HUES48 (cell line): ENCODE measurements at regions not wholly inside any gene's neighbourhood (a gene's known extent, or its start where the extent isn't known, plus 50 kb on each side); places are given as distances from the start of the nearest gene placed in this dataset.

Experiments used
- H3K27ac ChIP-seq: one replicate; pipeline ENCODE4 v1.7.0; 2013; ENCODE audit warnings: low read depth, low read length, inconsistent platforms
- H3K27me3 ChIP-seq: 2 replicates; pipeline ENCODE4 v1.6.1; 2013; ENCODE audit warnings: mild to moderate bottlenecking, low read length; ENCODE audit not compliant: control insufficient read depth, insufficient read depth
- H3K36me3 ChIP-seq: 2 replicates; pipeline ENCODE4 v1.6.1; 2013; ENCODE audit warnings: low read length; ENCODE audit not compliant: control insufficient read depth, insufficient read depth
- H3K4me1 ChIP-seq: 2 replicates; pipeline ENCODE4 v1.6.1; 2013; ENCODE audit warnings: mild to moderate bottlenecking, low read length; ENCODE audit not compliant: control insufficient read depth, insufficient read depth
- H3K4me3 ChIP-seq: 2 replicates; pipeline ENCODE4 v1.5.1; 2013; ENCODE audit warnings: mild to moderate bottlenecking, low read depth, low read length
- H3K9ac ChIP-seq: 2 replicates; pipeline ENCODE4 v1.6.1; 2013; ENCODE audit warnings: mild to moderate bottlenecking, low read depth, low read length, moderate library complexity
- H3K9me3 ChIP-seq: 2 replicates; pipeline ENCODE4 v1.6.1; 2013; ENCODE audit warnings: low read length; ENCODE audit not compliant: control insufficient read depth, insufficient read depth

GRCh38 chr5:57577432-57578175 lies 95.0 kb upstream of the ACTBL2 start:
- Histone ChIP-seq H3K4me3 (no peak overlapping the region), H3K27me3 (no peaks in the 10 kb centered on the region), H3K4me1 (no peaks in the 10 kb centered on the region), H3K9me3 (no peaks in the 10 kb centered on the region), H3K36me3 (no peaks in the 10 kb centered on the region), H3K27ac (no peak overlapping the region), H3K9ac (no peak overlapping the region)

GRCh38 chr5:57576317-57576716 lies 93.7 kb upstream of the ACTBL2 start:
- H3K27ac ChIP-seq = no peak overlapping the region
- H3K9me3 ChIP-seq = no peaks in the 10 kb centered on the region
- H3K27me3 ChIP-seq = no peaks in the 10 kb centered on the region
- no peak overlapping the region for H3K9ac ChIP-seq
- no peak overlapping the region for H3K4me3 ChIP-seq
- H3K36me3 ChIP-seq = no peaks in the 10 kb centered on the region
- no peaks in the 10 kb centered on the region for H3K4me1 ChIP-seq

- no peaks in the 10 kb centered on the region for H3K27me3 ChIP-seq
- H3K36me3 ChIP-seq = no peaks in the 10 kb centered on the region
- no peak overlapping the region for H3K9ac ChIP-seq
- no peak overlapping the region for H3K27ac ChIP-seq
- H3K9me3 ChIP-seq = no peaks in the 10 kb centered on the region
- H3K4me3 ChIP-seq = no peak overlapping the region
- H3K4me1 ChIP-seq = no peaks in the 10 kb centered on the region
Observed at GRCh38 chr5:57575839-57576238, 93.2 kb upstream of the ACTBL2 start.

GRCh38 chr5:57572461-57572860 lies 89.8 kb upstream of the ACTBL2 start:
- Histone ChIP-seq H3K27me3 (no peaks in the 10 kb centered on the region), H3K9ac (no peak overlapping the region), H3K27ac (no peak overlapping the region), H3K4me3 (no peak overlapping the region), H3K36me3 (no peaks in the 10 kb centered on the region), H3K4me1 (no peaks in the 10 kb centered on the region), H3K9me3 (no peaks in the 10 kb centered on the region)

GRCh38 chr5:57569601-57570000 lies 87.0 kb upstream of the ACTBL2 start:
- Histone ChIP-seq H3K9me3 (no peaks in the 10 kb centered on the region), H3K36me3 (no peaks in the 10 kb centered on the region), H3K27ac (no peak overlapping the region), H3K4me3 (no peak overlapping the region), H3K27me3 (no peaks in the 10 kb centered on the region), H3K4me1 (no peaks in the 10 kb centered on the region), H3K9ac (no peak overlapping the region)

GRCh38 chr5:57568136-57568535 lies 85.5 kb upstream of the ACTBL2 start:
- Histone ChIP-seq H3K4me3 (no peak overlapping the region), H3K4me1 (no peaks in the 10 kb centered on the region), H3K9me3 (no peaks in the 10 kb centered on the region), H3K9ac (no peak overlapping the region), H3K27me3 (no peaks in the 10 kb centered on the region), H3K36me3 (no peaks in the 10 kb centered on the region), H3K27ac (no peak overlapping the region)

- Histone ChIP-seq H3K9ac (no peak overlapping the region), H3K27ac (no peak overlapping the region), H3K27me3 (no peaks in the 10 kb centered on the region)
Observed at GRCh38 chr5:57566914-57567313, 84.3 kb upstream of the ACTBL2 start.

GRCh38 chr5:57561231-57561842 lies 78.7 kb upstream of the ACTBL2 start:
- no peak overlapping the region for H3K9ac ChIP-seq
- no peaks in the 10 kb centered on the region for H3K9me3 ChIP-seq
- H3K27me3 ChIP-seq = no peaks in the 10 kb centered on the region
- no peaks in the 10 kb centered on the region for H3K4me1 ChIP-seq
- H3K27ac ChIP-seq = no peak overlapping the region
- no peak overlapping the region for H3K4me3 ChIP-seq
- no peaks in the 10 kb centered on the region for H3K36me3 ChIP-seq

More at GRCh38 chr5:57566914-57567313, 84.3 kb upstream of the ACTBL2 start:
- no peaks in the 10 kb centered on the region for H3K4me1 ChIP-seq
- H3K4me3 ChIP-seq = no peak overlapping the region
- H3K36me3 ChIP-seq = no peaks in the 10 kb centered on the region
- H3K9me3 ChIP-seq = no peaks in the 10 kb centered on the region

GRCh38 chr5:57559110-57559635 lies 76.6 kb upstream of the ACTBL2 start:
- Histone ChIP-seq H3K36me3 (no peaks in the 10 kb centered on the region), H3K9me3 (no peaks in the 10 kb centered on the region), H3K27me3 (no peaks in the 10 kb centered on the region), H3K9ac (no peak overlapping the region), H3K4me1 (no peaks in the 10 kb centered on the region), H3K27ac (no peak overlapping the region), H3K4me3 (no peak overlapping the region)

- H3K4me3 ChIP-seq = no peak overlapping the region
- H3K36me3 ChIP-seq = no peaks in the 10 kb centered on the region
Observed at GRCh38 chr5:57552033-57552432, 69.4 kb upstream of the ACTBL2 start.

GRCh38 chr5:57551251-57551650 lies 68.6 kb upstream of the ACTBL2 start:
- no peaks in the 10 kb centered on the region for H3K36me3 ChIP-seq
- H3K4me1 ChIP-seq = peaks cover 11% of the 10 kb centered on the region; the same call in 1 of the 2 replicates
- no peaks in the 10 kb centered on the region for H3K27me3 ChIP-seq
- H3K9me3 ChIP-seq = no peaks in the 10 kb centered on the region
- no peak overlapping the region for H3K4me3 ChIP-seq
- H3K9ac ChIP-seq = no peak overlapping the region
- no peak overlapping the region for H3K27ac ChIP-seq

More at GRCh38 chr5:57552033-57552432, 69.4 kb upstream of the ACTBL2 start:
- Histone ChIP-seq H3K9ac (no peak overlapping the region), H3K27me3 (no peaks in the 10 kb centered on the region), H3K9me3 (no peaks in the 10 kb centered on the region), H3K27ac (no peak overlapping the region), H3K4me1 (peaks cover 11% of the 10 kb centered on the region; the same call in 1 of the 2 replicates)
